SK-N-SH treated with all-trans-retinoic acid at 6 μM for 48 hours (cell line): ENCODE measurements at regions not wholly inside any gene's neighbourhood (a gene's known extent, or its start where the extent isn't known, plus 50 kb on each side); places are given as distances from the start of the nearest gene placed in this dataset.
"Not testable (repeated sequence)": the region's sequence is repeated elsewhere in the genome, so short reads cannot be mapped to it uniquely, and the experiment has no call there.

Experiments used
- ATAC-seq: fragments of 200-7000 bp; cut with Tn5 transposase; 3 replicates; pipeline ENCODE4 v1.9.1; 2020; ENCODE audit warnings: mild to moderate bottlenecking, moderate library complexity
- ARNTL ChIP-seq: fragments of 450-650 bp; formaldehyde crosslinking; IDR thresholded peaks from 2 replicates; pipeline ENCODE4 v1.5.0; 2020; ENCODE audit warnings: low read depth, mild to moderate bottlenecking, moderate library complexity, borderline replicate concordance
- BACH2 ChIP-seq: fragments of 250-450 bp; sonication (Bioruptor Pico); IDR thresholded peaks from 2 replicates; pipeline ENCODE4 v1.9.0; 2021; ENCODE audit warnings: mild to moderate bottlenecking, borderline replicate concordance
- CSDC2 ChIP-seq: fragments of 250-450 bp; sonication (Bioruptor Pico); IDR thresholded peaks from 2 replicates; pipeline ENCODE4 v1.5.0; 2020; ENCODE audit warnings: mild to moderate bottlenecking, moderate library complexity
- ESRRG ChIP-seq: fragments of 250-450 bp; sonication (Bioruptor Pico); IDR thresholded peaks from 2 replicates; pipeline ENCODE4 v1.6.1; 2021; ENCODE audit warnings: mild to moderate bottlenecking
- GLIS3 ChIP-seq: fragments of 250-450 bp; sonication (Bioruptor Pico); IDR thresholded peaks from 2 replicates; pipeline ENCODE4 v1.5.0; 2020; ENCODE audit warnings: mild to moderate bottlenecking, moderate library complexity
- ISL1 ChIP-seq: fragments of 250-450 bp; sonication (Bioruptor Pico); IDR thresholded peaks from 2 replicates; pipeline ENCODE4 v2.1.2; 2022; ENCODE audit warnings: mild to moderate bottlenecking, moderate library complexity
- OSR1 ChIP-seq: fragments of 250-450 bp; sonication (Bioruptor Pico); IDR thresholded peaks from 2 replicates; pipeline ENCODE4 v1.8.0; 2022; ENCODE audit warnings: moderate library complexity, mild to moderate bottlenecking, inconsistent platforms
- POU6F1 ChIP-seq: fragments of 250-450 bp; sonication (Bioruptor Pico); IDR thresholded peaks from 2 replicates; pipeline ENCODE4 v1.8.0; 2021; ENCODE audit warnings: low read depth, mild to moderate bottlenecking, moderate library complexity, borderline replicate concordance
- PPARA ChIP-seq: fragments of 250-450 bp; sonication (Bioruptor Pico); IDR thresholded peaks from 2 replicates; pipeline ENCODE4 v1.5.0; 2020; ENCODE audit warnings: mild to moderate bottlenecking, borderline replicate concordance
- SNAI2 ChIP-seq: fragments of 250-450 bp; sonication (Bioruptor Pico); IDR thresholded peaks from 2 replicates; pipeline ENCODE4 v1.5.0; 2020; ENCODE audit warnings: mild to moderate bottlenecking, moderate library complexity
- TCF4 ChIP-seq: fragments of 250-450 bp; sonication (Bioruptor Pico); IDR thresholded peaks from 2 replicates; pipeline ENCODE4 v1.8.0; 2021; ENCODE audit warnings: mild to moderate bottlenecking, moderate library complexity, borderline replicate concordance
- TSHZ2 ChIP-seq: fragments of 250-450 bp; sonication (Bioruptor Pico); IDR thresholded peaks from 2 replicates; pipeline ENCODE4 v1.5.0; 2020; ENCODE audit warnings: mild to moderate bottlenecking, moderate library complexity
- ZC3H10 ChIP-seq: fragments of 250-450 bp; sonication (Bioruptor Pico); IDR thresholded peaks from 2 replicates; pipeline ENCODE4 v1.5.1; 2021; ENCODE audit warnings: mild to moderate bottlenecking, moderate library complexity
- ZFP3 ChIP-seq: fragments of 250-450 bp; sonication (Bioruptor Pico); IDR thresholded peaks from 2 replicates; pipeline ENCODE4 v1.5.0; 2020; ENCODE audit warnings: mild to moderate bottlenecking, moderate library complexity
- ZFP30 ChIP-seq: fragments of 450-650 bp; formaldehyde crosslinking; IDR thresholded peaks from 2 replicates; pipeline ENCODE4 v1.5.0; 2022; ENCODE audit warnings: mild to moderate bottlenecking, moderate library complexity
- ZNF565 ChIP-seq: fragments of 450-650 bp; formaldehyde crosslinking; conservative IDR thresholded peaks from 2 replicates; pipeline ENCODE4 v1.5.0; 2020; ENCODE audit warnings: low read depth, mild to moderate bottlenecking, moderate library complexity
- ZNF70 ChIP-seq: fragments of 450-650 bp; formaldehyde crosslinking; IDR thresholded peaks from 2 replicates; pipeline ENCODE4 v1.5.0; 2020; ENCODE audit warnings: mild to moderate bottlenecking, moderate library complexity
- ZNF8 ChIP-seq: fragments of 450-650 bp; formaldehyde crosslinking; IDR thresholded peaks from 2 replicates; pipeline ENCODE4 v1.5.0; 2020; ENCODE audit warnings: mild to moderate bottlenecking, moderate library complexity
- TF ChIP-seq, protein P1 (sequence below): fragments of 250-450 bp; sonication (Bioruptor Pico); IDR thresholded peaks from 2 replicates; pipeline ENCODE4 v1.5.1; 2020; ENCODE audit warnings: low read depth, mild to moderate bottlenecking, moderate library complexity
- TF ChIP-seq, protein P2 (sequence below): fragments of 250-450 bp; sonication (Bioruptor Pico); IDR thresholded peaks from 2 replicates; pipeline ENCODE4 v1.5.1; 2021; ENCODE audit warnings: mild to moderate bottlenecking, moderate library complexity

DNA sequence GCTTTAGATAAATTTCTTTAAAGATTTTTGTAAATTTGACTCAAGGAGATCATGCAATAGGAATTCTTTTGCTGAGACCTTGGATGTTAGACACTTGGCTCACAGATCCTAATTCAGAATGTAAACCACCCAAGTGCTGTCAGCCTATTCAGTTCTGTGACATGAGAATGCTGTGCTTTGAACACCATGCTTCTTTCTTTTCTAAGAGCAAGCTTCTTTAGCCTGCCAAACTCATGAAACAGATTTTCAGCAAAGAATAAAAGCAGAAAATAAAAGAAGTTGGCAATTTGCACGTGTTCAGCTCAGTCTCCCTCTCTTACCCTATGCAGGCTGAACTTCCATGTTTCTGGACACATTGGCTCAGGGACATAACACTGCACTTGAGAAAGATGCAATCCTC, 845.8 kb downstream of the UQCRFS1 start:
- no peak for ATAC-seq
- TF ChIP-seq ZFP3 (no peak), ZNF70 (CRISPR knock-in tag) (no peak), CSDC2 (CRISPR knock-in tag) (no peak), ZNF565 (CRISPR knock-in tag) (no peak), PPARA (CRISPR knock-in tag) (no peak)
- TF ChIP-seq, protein P1, sequence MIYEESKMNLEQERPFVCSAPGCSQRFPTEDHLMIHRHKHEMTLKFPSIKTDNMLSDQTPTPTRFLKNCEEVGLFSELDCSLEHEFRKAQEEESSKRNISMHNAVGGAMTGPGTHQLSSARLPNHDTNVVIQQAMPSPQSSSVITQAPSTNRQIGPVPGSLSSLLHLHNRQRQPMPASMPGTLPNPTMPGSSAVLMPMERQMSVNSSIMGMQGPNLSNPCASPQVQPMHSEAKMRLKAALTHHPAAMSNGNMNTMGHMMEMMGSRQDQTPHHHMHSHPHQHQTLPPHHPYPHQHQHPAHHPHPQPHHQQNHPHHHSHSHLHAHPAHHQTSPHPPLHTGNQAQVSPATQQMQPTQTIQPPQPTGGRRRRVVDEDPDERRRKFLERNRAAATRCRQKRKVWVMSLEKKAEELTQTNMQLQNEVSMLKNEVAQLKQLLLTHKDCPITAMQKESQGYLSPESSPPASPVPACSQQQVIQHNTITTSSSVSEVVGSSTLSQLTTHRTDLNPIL (CRISPR knock-in tag) = no peak

DNA sequence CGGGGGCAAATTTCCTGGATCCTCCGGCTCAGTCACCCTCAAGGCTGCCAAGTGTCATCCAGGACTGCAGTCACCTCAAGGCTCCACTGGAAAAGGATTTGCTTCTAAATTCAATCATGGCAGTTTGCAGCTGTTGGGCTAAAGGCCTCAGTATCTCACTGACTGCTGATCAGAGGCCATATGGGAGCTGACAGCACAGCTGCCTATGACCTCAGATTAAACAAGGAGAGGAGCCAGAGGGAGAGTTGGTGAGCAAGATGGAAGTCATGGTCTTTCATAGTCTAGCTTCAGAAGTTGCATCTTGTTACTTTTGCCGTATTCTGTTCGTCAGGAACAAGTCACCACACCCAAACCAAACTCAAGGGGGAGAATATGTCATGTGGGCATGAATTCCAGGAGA, 849.7 kb downstream of the UQCRFS1 start:
- TF ChIP-seq ISL1 (CRISPR knock-in tag) = no peak
- TF ChIP-seq ZFP30 (CRISPR knock-in tag) = no peak
- TF ChIP-seq ZFP3 = no peak
- no peak for TF ChIP-seq GLIS3
- TF ChIP-seq ZC3H10 (CRISPR knock-in tag) = no peak
- TF ChIP-seq OSR1 (CRISPR knock-in tag) = no peak
- TF ChIP-seq ZNF565 (CRISPR knock-in tag) = no peak
- TF ChIP-seq ZNF70 (CRISPR knock-in tag) = no peak
- TF ChIP-seq CSDC2 (CRISPR knock-in tag) = no peak
- no peak for TF ChIP-seq ARNTL (CRISPR knock-in tag)
- TF ChIP-seq ZNF8 = no peak
- TF ChIP-seq ESRRG (CRISPR knock-in tag) = no peak
- TF ChIP-seq, protein P2, sequence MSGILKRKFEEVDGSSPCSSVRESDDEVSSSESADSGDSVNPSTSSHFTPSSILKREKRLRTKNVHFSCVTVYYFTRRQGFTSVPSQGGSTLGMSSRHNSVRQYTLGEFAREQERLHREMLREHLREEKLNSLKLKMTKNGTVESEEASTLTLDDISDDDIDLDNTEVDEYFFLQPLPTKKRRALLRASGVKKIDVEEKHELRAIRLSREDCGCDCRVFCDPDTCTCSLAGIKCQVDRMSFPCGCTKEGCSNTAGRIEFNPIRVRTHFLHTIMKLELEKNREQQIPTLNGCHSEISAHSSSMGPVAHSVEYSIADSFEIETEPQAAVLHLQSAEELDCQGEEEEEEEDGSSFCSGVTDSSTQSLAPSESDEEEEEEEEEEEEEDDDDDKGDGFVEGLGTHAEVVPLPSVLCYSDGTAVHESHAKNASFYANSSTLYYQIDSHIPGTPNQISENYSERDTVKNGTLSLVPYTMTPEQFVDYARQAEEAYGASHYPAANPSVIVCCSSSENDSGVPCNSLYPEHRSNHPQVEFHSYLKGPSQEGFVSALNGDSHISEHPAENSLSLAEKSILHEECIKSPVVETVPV (CRISPR knock-in tag) = no peak
- no peak for TF ChIP-seq POU6F1 (CRISPR knock-in tag)
- TF ChIP-seq, all 23 proteins: peak for 0
- no peak for ATAC-seq

- no peak for ATAC-seq
- no peak for TF ChIP-seq ARNTL (CRISPR knock-in tag)
- TF ChIP-seq OSR1 (CRISPR knock-in tag) = no peak
- TF ChIP-seq ZFP30 (CRISPR knock-in tag) = no peak
Measured at GRCh38 chr19:28359431-28360414, 853.2 kb downstream of the UQCRFS1 start.

DNA sequence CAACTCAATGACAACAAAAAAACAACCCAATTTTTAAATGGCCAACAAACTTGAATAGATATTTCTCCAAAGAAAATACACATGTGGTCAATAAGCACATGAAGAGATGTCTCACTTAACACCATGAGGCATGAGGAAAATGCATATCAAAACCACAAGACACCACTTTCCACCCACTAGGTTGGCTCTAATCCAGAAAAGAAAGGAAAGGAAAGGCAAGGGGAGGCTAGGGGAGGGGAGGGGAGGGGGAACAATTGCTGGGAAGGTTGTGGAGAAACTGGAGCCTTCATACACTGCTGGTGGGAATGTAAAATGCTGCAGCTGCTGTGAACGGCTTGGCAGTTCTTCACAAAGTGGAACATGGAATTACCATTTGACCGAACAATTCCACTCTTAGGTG, 854.3 kb downstream of the UQCRFS1 start:
- TF ChIP-seq ZC3H10 (CRISPR knock-in tag) = no peak
- TF ChIP-seq CSDC2 (CRISPR knock-in tag) = no peak
- TF ChIP-seq, protein P2 (CRISPR knock-in tag) = no peak
- TF ChIP-seq ZFP3 = no peak
- no peak for TF ChIP-seq ZNF70 (CRISPR knock-in tag)
- no peak for ATAC-seq

DNA sequence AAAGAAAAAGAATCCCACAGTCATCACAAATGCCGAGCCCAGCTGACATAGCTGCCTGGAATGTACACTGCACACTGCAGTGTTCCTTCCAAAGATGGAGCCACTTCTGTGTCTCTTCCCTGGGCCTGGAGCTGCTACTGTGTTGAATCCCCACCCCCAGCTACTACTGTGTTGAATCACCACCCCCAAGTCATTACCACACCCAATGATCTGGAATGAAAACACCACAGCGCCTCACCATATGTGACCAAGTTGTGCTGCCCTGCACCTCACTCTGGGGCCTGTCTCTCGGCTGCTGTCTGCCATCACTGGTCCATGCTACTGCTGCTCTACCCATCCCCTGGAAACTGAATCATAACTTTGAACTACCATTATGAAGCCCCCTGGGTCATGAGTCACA, 861.2 kb downstream of the UQCRFS1 start:
- TF ChIP-seq ZC3H10 (CRISPR knock-in tag) (no peak), BACH2 (CRISPR knock-in tag) (no peak), TSHZ2 (no peak), ISL1 (CRISPR knock-in tag) (no peak), ESRRG (CRISPR knock-in tag) (no peak), ZNF565 (CRISPR knock-in tag) (no peak), SNAI2 (CRISPR knock-in tag) (no peak), ARNTL (CRISPR knock-in tag) (no peak), PPARA (CRISPR knock-in tag) (no peak), TCF4 (CRISPR knock-in tag) (no peak)
- TF ChIP-seq, protein P2 (CRISPR knock-in tag) = no peak
- TF ChIP-seq, all 23 proteins: peak for 0
- no peak for ATAC-seq

GRCh38 chr19:28351321-28351720, 861.6 kb downstream of the UQCRFS1 start:
- not testable (repeated sequence) for ATAC-seq
